ENCODE measurements at regions not wholly inside any gene's neighbourhood (a gene's known extent, or its start where the extent isn't known, plus 50 kb on each side); places are given as distances from the start of the nearest gene placed in this dataset.

DNA sequence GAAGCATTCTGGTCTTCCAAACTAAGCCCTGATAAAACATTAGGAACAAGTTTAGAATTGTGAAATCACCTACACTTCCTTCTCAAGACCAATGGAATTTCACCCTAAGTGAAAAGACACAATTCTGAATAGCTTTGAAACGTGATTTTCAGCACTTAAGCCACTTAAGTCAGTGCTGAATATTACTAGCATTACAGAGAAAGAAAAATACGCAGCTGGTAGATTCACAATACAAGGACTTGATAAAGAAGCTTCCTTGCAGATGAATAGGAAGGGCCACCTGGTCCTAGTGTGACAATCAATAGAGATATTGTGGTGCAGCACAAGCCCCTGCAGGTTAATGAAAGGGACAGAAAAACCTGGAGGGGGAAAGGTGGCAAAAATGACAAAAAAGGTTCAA, 353.1 kb upstream of the ALCAM start:
- no peak for DNase-seq
- 41 to 54% methylated on average over 2 of the region's 2 CpGs for WGBS, 2 donors
- no peak for TF ChIP-seq POLR2A (IDR thresholded peaks at IDR 0.05)
- no peak for TF ChIP-seq EP300 (IDR thresholded peaks at IDR 0.05)
- TF ChIP-seq, protein P1, sequence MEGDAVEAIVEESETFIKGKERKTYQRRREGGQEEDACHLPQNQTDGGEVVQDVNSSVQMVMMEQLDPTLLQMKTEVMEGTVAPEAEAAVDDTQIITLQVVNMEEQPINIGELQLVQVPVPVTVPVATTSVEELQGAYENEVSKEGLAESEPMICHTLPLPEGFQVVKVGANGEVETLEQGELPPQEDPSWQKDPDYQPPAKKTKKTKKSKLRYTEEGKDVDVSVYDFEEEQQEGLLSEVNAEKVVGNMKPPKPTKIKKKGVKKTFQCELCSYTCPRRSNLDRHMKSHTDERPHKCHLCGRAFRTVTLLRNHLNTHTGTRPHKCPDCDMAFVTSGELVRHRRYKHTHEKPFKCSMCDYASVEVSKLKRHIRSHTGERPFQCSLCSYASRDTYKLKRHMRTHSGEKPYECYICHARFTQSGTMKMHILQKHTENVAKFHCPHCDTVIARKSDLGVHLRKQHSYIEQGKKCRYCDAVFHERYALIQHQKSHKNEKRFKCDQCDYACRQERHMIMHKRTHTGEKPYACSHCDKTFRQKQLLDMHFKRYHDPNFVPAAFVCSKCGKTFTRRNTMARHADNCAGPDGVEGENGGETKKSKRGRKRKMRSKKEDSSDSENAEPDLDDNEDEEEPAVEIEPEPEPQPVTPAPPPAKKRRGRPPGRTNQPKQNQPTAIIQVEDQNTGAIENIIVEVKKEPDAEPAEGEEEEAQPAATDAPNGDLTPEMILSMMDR (IDR thresholded peaks at IDR 0.05), result no peak
- TF ChIP-seq POLR2AphosphoS5 (IDR thresholded peaks at IDR 0.05), result no peak
- Histone ChIP-seq H3K9me3 (no peaks in the 10 kb centered on the region), H3K27ac (no peak overlapping the region), H3K27me3 (no peaks in the 10 kb centered on the region), H3K36me3 (no peaks in the 10 kb centered on the region), H3K4me1 (no peaks in the 10 kb centered on the region), H3K4me3 (no peak overlapping the region)
- intact Hi-C loops (cut with DNase I), result no loop called here

DNA sequence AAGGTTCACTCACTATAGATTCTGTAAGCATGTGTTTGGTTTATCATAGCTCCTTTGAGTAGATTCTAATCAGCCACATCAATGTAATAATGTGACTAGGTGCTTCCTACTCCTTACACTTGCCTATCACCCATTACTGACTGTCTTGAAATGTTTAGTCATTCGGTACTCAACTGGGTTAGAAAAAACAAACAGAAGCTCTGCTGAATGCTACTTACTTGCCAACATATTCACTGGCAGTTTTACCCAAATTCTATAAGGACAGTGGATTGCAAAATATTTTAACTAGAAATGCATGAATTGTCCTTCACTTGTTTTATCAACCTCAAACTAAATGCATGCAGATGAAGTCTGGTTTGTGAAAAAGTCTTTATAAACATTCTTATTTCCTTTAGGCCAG, 352.1 kb upstream of the ALCAM start:
- no peak for DNase-seq
- no peaks in the 10 kb centered on the region for H3K36me3 ChIP-seq
- intact Hi-C loops (cut with DNase I), result no loop called here
- H3K4me3 ChIP-seq, result no peak overlapping the region
- no peaks in the 10 kb centered on the region for H3K9me3 ChIP-seq
- H3K4me1 ChIP-seq, result no peaks in the 10 kb centered on the region
- WGBS, 2 donors, result 56 to 79% methylated on average over 1 of the region's 1 CpG
- no peak for TF ChIP-seq EP300 (IDR thresholded peaks at IDR 0.05)
- TF ChIP-seq, protein P1 (IDR thresholded peaks at IDR 0.05), result no peak
- TF ChIP-seq POLR2AphosphoS5 (IDR thresholded peaks at IDR 0.05), result no peak
- no peak for TF ChIP-seq POLR2A (IDR thresholded peaks at IDR 0.05)
- no peak overlapping the region for H3K27ac ChIP-seq
- no peaks in the 10 kb centered on the region for H3K27me3 ChIP-seq

DNA sequence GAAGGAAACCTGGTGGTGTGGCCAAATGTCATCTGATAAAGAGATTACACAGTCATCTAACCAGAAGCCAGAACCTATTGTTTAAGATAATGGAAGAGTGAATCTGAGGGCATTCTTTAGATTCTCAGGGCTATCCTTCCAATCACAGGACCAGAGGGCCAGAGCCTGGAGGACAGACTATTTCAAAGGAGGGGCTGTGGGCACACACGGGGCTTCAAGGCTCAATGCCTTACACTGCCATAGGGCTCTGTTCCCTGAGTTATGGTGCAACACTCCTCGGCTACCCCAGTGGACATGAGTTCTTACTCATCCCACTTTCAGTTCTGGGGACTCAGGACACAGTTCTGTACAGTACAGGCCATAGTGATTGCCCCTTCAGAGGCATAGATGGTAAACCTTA, 343.9 kb upstream of the ALCAM start:
- no peak overlapping the region for H3K4me3 ChIP-seq
- H3K4me1 ChIP-seq, result no peaks in the 10 kb centered on the region
- H3K36me3 ChIP-seq, result no peaks in the 10 kb centered on the region
- H3K27ac ChIP-seq, result no peak overlapping the region
- no peaks in the 10 kb centered on the region for H3K9me3 ChIP-seq
- DNase-seq, result no peak
- 40 to 74% methylated on average over 2 of the region's 2 CpGs for WGBS, 2 donors
- intact Hi-C loops (cut with DNase I), result no loop called here
- TF ChIP-seq POLR2AphosphoS5 (IDR thresholded peaks at IDR 0.05) (no peak), POLR2A (IDR thresholded peaks at IDR 0.05) (no peak), EP300 (IDR thresholded peaks at IDR 0.05) (no peak)
- TF ChIP-seq, protein P1 (IDR thresholded peaks at IDR 0.05), result no peak
- no peaks in the 10 kb centered on the region for H3K27me3 ChIP-seq

DNA sequence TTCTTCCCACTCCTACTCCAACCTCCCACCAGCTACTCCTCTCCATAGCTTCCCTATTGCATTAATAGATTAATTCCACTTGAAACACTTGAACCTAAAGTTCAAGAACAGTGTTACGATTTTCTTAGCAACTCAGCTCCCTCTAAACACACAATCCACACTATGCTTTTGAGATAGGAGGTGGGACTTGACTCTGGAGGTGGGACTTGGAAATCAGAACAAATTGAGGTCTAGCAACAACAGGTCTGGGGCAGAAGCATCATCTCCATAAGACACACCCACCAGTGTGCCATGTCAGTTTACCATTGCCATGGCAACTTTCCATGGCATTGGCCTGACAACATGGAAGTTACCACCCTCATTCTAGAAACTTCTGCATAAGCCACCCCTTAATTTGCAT, 336.5 kb upstream of the ALCAM start:
- intact Hi-C loops (cut with DNase I), result no loop called here
- TF ChIP-seq EP300 (IDR thresholded peaks at IDR 0.05), result no peak
- TF ChIP-seq POLR2A (IDR thresholded peaks at IDR 0.05), result no peak
- TF ChIP-seq, protein P1 (IDR thresholded peaks at IDR 0.05), result no peak
- TF ChIP-seq POLR2AphosphoS5 (IDR thresholded peaks at IDR 0.05), result no peak
- WGBS, 2 donors, result 56 to 76% methylated on average over 1 of the region's 1 CpG
- no peak overlapping the region for H3K27ac ChIP-seq
- DNase-seq, result no peak
- no peaks in the 10 kb centered on the region for H3K27me3 ChIP-seq
- H3K9me3 ChIP-seq, result no peaks in the 10 kb centered on the region
- H3K36me3 ChIP-seq, result no peaks in the 10 kb centered on the region
- H3K4me1 ChIP-seq, result no peaks in the 10 kb centered on the region
- H3K4me3 ChIP-seq, result no peak overlapping the region

DNA sequence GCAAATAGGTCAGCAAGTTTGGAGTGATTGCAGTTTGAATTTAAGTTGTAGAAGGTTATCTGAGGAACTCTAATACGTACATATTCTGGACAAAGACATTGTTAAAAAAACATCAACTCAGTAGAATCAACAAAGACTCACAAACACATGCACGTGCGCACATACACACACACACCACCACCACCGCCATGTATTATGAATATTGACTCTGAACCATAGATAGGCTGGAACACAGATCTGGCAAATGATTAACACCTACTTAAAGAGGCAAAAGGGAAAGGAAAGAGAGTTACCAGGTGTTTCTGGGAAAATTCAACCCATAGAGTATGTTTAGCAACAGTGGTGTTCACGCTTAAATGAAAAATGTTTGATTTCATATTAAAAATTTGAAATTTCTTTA, 334.2 kb upstream of the ALCAM start:
- H3K4me3 ChIP-seq, result no peak overlapping the region
- no peak overlapping the region for H3K27ac ChIP-seq
- no peaks in the 10 kb centered on the region for H3K27me3 ChIP-seq
- intact Hi-C loops (cut with DNase I), result no loop called here
- H3K4me1 ChIP-seq, result no peaks in the 10 kb centered on the region
- H3K36me3 ChIP-seq, result no peaks in the 10 kb centered on the region
- no peaks in the 10 kb centered on the region for H3K9me3 ChIP-seq
- DNase-seq, result no peak
- TF ChIP-seq EP300 (IDR thresholded peaks at IDR 0.05) (no peak), POLR2A (IDR thresholded peaks at IDR 0.05) (no peak), POLR2AphosphoS5 (IDR thresholded peaks at IDR 0.05) (no peak)
- TF ChIP-seq, protein P1 (IDR thresholded peaks at IDR 0.05), result no peak
- WGBS, 2 donors, result 39 to 71% methylated on average over 5 of the region's 5 CpGs

Data from sigmoid colon (tissue), 6 donors.